MM.1S (cell line): ENCODE measurements at regions not wholly inside any gene's neighbourhood (a gene's known extent, or its start where the extent isn't known, plus 50 kb on each side); places are given as distances from the start of the nearest gene placed in this dataset.

Source experiments
- DNase-seq: peaks from one replicate; pipeline ENCODE4 v3.0.0-alpha.2; 2015
- H2AFZ ChIP-seq: fragments of 300-600 bp; sonication (generic); 2 replicates; pipeline ENCODE4 v1.6.0; 2016; ENCODE audit warnings: antibody characterized with exemption, low read length
- H3F3A ChIP-seq: fragments of 300-600 bp; sonication (generic); 2 replicates; pipeline ENCODE4 v1.6.1; 2016; ENCODE audit warnings: mild to moderate bottlenecking, antibody characterized with exemption, low read length, moderate library complexity, mixed read lengths; ENCODE audit not compliant: insufficient read depth
- H3K27ac ChIP-seq: fragments of 300-600 bp; sonication (generic); 2 replicates; pipeline ENCODE4 v1.5.1; 2016; ENCODE audit warnings: mild to moderate bottlenecking, low read length
- H3K27me3 ChIP-seq: fragments of 300-600 bp; sonication (generic); replicated peaks from 2 replicates; pipeline ENCODE4 v1.6.0; 2016; ENCODE audit warnings: low read length; ENCODE audit not compliant: insufficient read depth
- H3K36me3 ChIP-seq: fragments of 300-600 bp; sonication (generic); replicated peaks from 2 replicates; pipeline ENCODE4 v1.6.1; 2016; ENCODE audit warnings: mild to moderate bottlenecking, low read length, mixed read lengths; ENCODE audit not compliant: insufficient read depth
- H3K4me1 ChIP-seq: fragments of 300-600 bp; sonication (generic); 2 replicates; pipeline ENCODE4 v1.6.1; 2016; ENCODE audit warnings: low read length, mixed read lengths
- H3K4me2 ChIP-seq: fragments of 300-600 bp; sonication (generic); 2 replicates; pipeline ENCODE4 v1.6.0; 2016; ENCODE audit warnings: low read depth, low read length
- H3K4me3 ChIP-seq: fragments of 300-600 bp; sonication (generic); 2 replicates; pipeline ENCODE4 v1.5.1; 2016; ENCODE audit warnings: low read length, mixed read lengths
- H3K79me2 ChIP-seq: fragments of 300-600 bp; sonication (generic); 2 replicates; pipeline ENCODE4 v1.6.1; 2016; ENCODE audit warnings: mixed run types, low read length, mixed read lengths
- H3K9ac ChIP-seq: fragments of 300-600 bp; sonication (generic); 2 replicates; pipeline ENCODE4 v1.6.1; 2016; ENCODE audit warnings: low read length, mixed read lengths
- H3K9me2 ChIP-seq: fragments of 300-600 bp; sonication (generic); replicated peaks from 2 replicates; pipeline ENCODE4 v1.6.1; 2016; ENCODE audit warnings: mild to moderate bottlenecking, low read length, mixed read lengths; ENCODE audit not compliant: insufficient read depth
- H3K9me3 ChIP-seq: fragments of 300-600 bp; sonication (generic); replicated peaks from 2 replicates; pipeline ENCODE4 v1.6.1; 2016; ENCODE audit warnings: mild to moderate bottlenecking, low read length, mixed read lengths; ENCODE audit not compliant: insufficient read depth
- H4K20me1 ChIP-seq: fragments of 300-600 bp; sonication (generic); 2 replicates; pipeline ENCODE4 v1.6.1; 2016; ENCODE audit warnings: mild to moderate bottlenecking, low read length, moderate library complexity, mixed read lengths; ENCODE audit not compliant: insufficient read depth
- EZH2 ChIP-seq: fragments of 300-600 bp; sonication (generic); optimal IDR thresholded peaks from 2 replicates; pipeline ENCODE3; 2017; ENCODE audit warnings: low read depth, mild to moderate bottlenecking, antibody characterized with exemption, low read length, mixed read lengths
- EZH2phosphoT487 ChIP-seq: fragments of 300-600 bp; sonication (generic); IDR thresholded peaks from 2 replicates; pipeline ENCODE4 v1.6.1; 2018; ENCODE audit warnings: antibody characterized with exemption, low read length
- TF ChIP-seq, protein P1 (sequence below): fragments of 300-600 bp; sonication (generic); IDR thresholded peaks from 2 replicates; pipeline ENCODE4 v1.5.1; 2016; ENCODE audit warnings: antibody characterized with exemption, low read length, mixed read lengths

DNA sequence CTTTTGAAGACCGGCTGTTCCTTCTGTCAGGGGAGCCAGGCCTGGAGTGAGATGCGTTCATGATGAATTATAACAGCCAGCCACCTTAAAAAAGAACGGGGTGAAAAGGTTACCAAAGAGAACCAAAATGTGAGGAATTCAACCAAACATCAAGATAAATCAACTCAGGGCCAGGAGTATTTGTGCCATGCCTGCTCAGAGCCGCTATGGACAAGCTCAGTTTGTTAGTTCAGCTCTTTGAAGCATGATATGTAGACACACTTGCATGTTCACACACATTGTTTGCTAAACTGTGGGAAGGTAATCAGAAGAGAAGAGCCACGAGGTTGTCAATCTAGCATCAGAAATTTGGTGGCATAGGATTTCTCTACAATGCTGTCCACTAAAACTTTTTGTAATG, 367.4 kb upstream of the TBX3 start:
- Histone ChIP-seq H3K4me3 (no peak overlapping the region), H4K20me1 (no peaks in the 10 kb centered on the region), H2AFZ (no peak overlapping the region), H3K9me3 (no peaks in the 10 kb centered on the region), H3K79me2 (no peaks in the 10 kb centered on the region), H3K9ac (no peak overlapping the region), H3K9me2 (no peaks in the 10 kb centered on the region), H3F3A (no peaks in the 10 kb centered on the region), H3K4me2 (no peak overlapping the region), H3K27ac (no peak overlapping the region), H3K36me3 (no peaks in the 10 kb centered on the region), H3K4me1 (no peaks in the 10 kb centered on the region), H3K27me3 (no peaks in the 10 kb centered on the region)
- TF ChIP-seq EZH2phosphoT487 (no peak), EZH2 (no peak)
- TF ChIP-seq, protein P1, sequence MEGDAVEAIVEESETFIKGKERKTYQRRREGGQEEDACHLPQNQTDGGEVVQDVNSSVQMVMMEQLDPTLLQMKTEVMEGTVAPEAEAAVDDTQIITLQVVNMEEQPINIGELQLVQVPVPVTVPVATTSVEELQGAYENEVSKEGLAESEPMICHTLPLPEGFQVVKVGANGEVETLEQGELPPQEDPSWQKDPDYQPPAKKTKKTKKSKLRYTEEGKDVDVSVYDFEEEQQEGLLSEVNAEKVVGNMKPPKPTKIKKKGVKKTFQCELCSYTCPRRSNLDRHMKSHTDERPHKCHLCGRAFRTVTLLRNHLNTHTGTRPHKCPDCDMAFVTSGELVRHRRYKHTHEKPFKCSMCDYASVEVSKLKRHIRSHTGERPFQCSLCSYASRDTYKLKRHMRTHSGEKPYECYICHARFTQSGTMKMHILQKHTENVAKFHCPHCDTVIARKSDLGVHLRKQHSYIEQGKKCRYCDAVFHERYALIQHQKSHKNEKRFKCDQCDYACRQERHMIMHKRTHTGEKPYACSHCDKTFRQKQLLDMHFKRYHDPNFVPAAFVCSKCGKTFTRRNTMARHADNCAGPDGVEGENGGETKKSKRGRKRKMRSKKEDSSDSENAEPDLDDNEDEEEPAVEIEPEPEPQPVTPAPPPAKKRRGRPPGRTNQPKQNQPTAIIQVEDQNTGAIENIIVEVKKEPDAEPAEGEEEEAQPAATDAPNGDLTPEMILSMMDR: no peak
- no peak for DNase-seq

DNA sequence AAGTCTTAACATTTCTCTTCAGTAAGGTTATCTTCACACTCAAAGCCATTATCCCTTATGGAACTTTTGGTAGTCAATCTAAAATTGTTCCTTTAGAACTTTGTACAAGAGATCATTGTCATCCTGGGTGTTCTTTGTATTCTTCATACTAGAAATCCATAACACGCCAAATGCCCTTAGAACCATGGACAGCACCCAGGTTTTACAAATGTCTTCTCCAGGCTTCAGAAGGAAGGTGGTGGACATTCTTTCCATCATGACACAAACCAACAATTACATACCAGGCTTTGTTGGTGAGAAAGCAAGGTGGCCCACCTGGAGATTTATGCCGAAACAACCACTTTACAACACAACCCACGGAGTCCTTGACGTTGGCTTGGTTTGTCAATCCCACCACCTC, 365.6 kb upstream of the TBX3 start:
- H3K4me1 ChIP-seq: no peaks in the 10 kb centered on the region
- no peak for TF ChIP-seq EZH2
- TF ChIP-seq EZH2phosphoT487: no peak
- TF ChIP-seq, protein P1: no peak
- H3K27me3 ChIP-seq: no peaks in the 10 kb centered on the region
- no peak overlapping the region for H2AFZ ChIP-seq
- DNase-seq: no peak
- H3K36me3 ChIP-seq: no peaks in the 10 kb centered on the region
- no peaks in the 10 kb centered on the region for H4K20me1 ChIP-seq
- no peaks in the 10 kb centered on the region for H3K9me3 ChIP-seq
- H3K27ac ChIP-seq: no peak overlapping the region
- no peak overlapping the region for H3K4me2 ChIP-seq
- H3K9me2 ChIP-seq: no peaks in the 10 kb centered on the region
- no peaks in the 10 kb centered on the region for H3K79me2 ChIP-seq
- no peak overlapping the region for H3K4me3 ChIP-seq
- H3K9ac ChIP-seq: no peak overlapping the region
- H3F3A ChIP-seq: no peaks in the 10 kb centered on the region

DNA sequence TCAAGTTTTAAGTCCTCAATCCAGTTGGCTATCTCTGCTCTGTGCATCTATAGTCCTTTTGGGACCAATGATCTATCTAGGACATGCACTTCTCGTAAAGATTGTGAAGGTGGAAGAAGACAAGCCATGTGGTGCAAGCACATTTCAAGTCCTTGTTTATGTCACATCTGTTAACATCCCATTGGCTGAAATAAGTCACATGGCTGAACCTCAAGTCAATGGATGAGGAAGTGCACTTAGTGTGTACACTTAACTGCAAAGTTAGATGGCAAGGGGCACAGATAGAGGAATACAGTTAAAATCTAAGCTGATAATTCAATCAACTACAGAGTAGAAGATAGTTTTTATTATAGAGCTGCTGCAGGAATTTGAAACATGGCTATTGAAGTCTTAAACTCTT, 362.8 kb upstream of the TBX3 start:
- H3K9ac ChIP-seq: no peak overlapping the region
- H3F3A ChIP-seq: no peaks in the 10 kb centered on the region
- H3K79me2 ChIP-seq: no peaks in the 10 kb centered on the region
- H2AFZ ChIP-seq: no peak overlapping the region
- no peaks in the 10 kb centered on the region for H3K27me3 ChIP-seq
- no peaks in the 10 kb centered on the region for H3K9me3 ChIP-seq
- H4K20me1 ChIP-seq: no peaks in the 10 kb centered on the region
- no peak overlapping the region for H3K4me3 ChIP-seq
- no peak overlapping the region for H3K27ac ChIP-seq
- TF ChIP-seq EZH2phosphoT487 (no peak), EZH2 (no peak)
- TF ChIP-seq, protein P1: no peak
- DNase-seq: no peak
- no peaks in the 10 kb centered on the region for H3K4me1 ChIP-seq
- H3K9me2 ChIP-seq: no peaks in the 10 kb centered on the region
- no peaks in the 10 kb centered on the region for H3K36me3 ChIP-seq
- H3K4me2 ChIP-seq: no peak overlapping the region

DNA sequence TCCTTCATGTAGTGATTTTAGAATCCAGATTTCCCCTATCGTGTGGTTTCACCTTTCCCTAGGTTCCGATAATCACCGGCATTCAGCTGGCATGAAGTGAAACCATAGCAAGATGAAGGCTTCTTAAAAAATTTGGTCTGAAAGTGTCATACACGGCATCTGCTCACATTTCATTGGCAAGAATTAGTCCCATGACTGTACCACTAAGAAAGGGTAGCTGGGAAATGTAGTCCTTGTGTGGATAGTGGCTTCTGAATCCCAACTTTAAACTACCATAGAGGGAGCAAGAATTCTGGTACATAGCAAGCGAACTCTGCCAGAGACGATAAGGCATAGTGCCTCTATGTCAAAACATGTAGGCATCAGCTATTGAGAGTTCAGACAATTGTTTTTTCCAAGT, 360.1 kb upstream of the TBX3 start:
- H2AFZ ChIP-seq: no peak overlapping the region
- no peaks in the 10 kb centered on the region for H3K9me2 ChIP-seq
- no peak for DNase-seq
- H4K20me1 ChIP-seq: no peaks in the 10 kb centered on the region
- no peak overlapping the region for H3K4me2 ChIP-seq
- H3K79me2 ChIP-seq: no peaks in the 10 kb centered on the region
- no peaks in the 10 kb centered on the region for H3K4me1 ChIP-seq
- no peaks in the 10 kb centered on the region for H3F3A ChIP-seq
- no peak overlapping the region for H3K9ac ChIP-seq
- H3K27ac ChIP-seq: no peak overlapping the region
- no peaks in the 10 kb centered on the region for H3K27me3 ChIP-seq
- H3K36me3 ChIP-seq: no peaks in the 10 kb centered on the region
- no peaks in the 10 kb centered on the region for H3K9me3 ChIP-seq
- no peak overlapping the region for H3K4me3 ChIP-seq
- no peak for TF ChIP-seq EZH2phosphoT487
- TF ChIP-seq EZH2: no peak
- TF ChIP-seq, protein P1: no peak
